GM21786 (cell line): ENCODE measurements at regions not wholly inside any gene's neighbourhood (a gene's known extent, or its start where the extent isn't known, plus 50 kb on each side); places are given as distances from the start of the nearest gene placed in this dataset.

Experiments used
- ATAC-seq: cut with Tn5 transposase; IDR thresholded peaks from one replicate; pipeline ENCODE4 v1.9.1; 2021; ENCODE audit not compliant: unreplicated experiment

GRCh38 chr4:182093431-182093831, 149.8 kb upstream of the TENM3 start:
- ATAC-seq, result no peak

- ATAC-seq, result no peak
These were observed 149.3 kb upstream of the TENM3 start for GRCh38 chr4:182093935-182094334.

- ATAC-seq, result no peak
These were observed 141.6 kb upstream of the TENM3 start for GRCh38 chr4:182101618-182102017.

GRCh38 chr4:182102576-182102975, 140.6 kb upstream of the TENM3 start:
- ATAC-seq, result no peak

GRCh38 chr4:182103614-182104319, 139.4 kb upstream of the TENM3 start:
- ATAC-seq, result no peak

- ATAC-seq, result no peak
These were observed 137.8 kb upstream of the TENM3 start for GRCh38 chr4:182105416-182105815.

GRCh38 chr4:182107931-182108330, 135.3 kb upstream of the TENM3 start:
- ATAC-seq, result no peak

- ATAC-seq, result no peak
These were observed 131.6 kb upstream of the TENM3 start for GRCh38 chr4:182111586-182111985.

- no peak for ATAC-seq
These were observed 129.4 kb upstream of the TENM3 start for GRCh38 chr4:182113779-182114178.

- no peak for ATAC-seq
These were observed 118.8 kb upstream of the TENM3 start for GRCh38 chr4:182124359-182124758.

- ATAC-seq, result no peak
These were observed 117.1 kb upstream of the TENM3 start for GRCh38 chr4:182126096-182126495.

- ATAC-seq, result no peak
These were observed 116.6 kb upstream of the TENM3 start for GRCh38 chr4:182126603-182127002.

GRCh38 chr4:182133033-182133432, 110.2 kb upstream of the TENM3 start:
- no peak for ATAC-seq

GRCh38 chr4:182134261-182134660, 108.9 kb upstream of the TENM3 start:
- no peak for ATAC-seq

- ATAC-seq, result no peak
These were observed 107.0 kb upstream of the TENM3 start for GRCh38 chr4:182136201-182136600.

- no peak for ATAC-seq
These were observed 105.9 kb upstream of the TENM3 start for GRCh38 chr4:182137343-182137742.

GRCh38 chr4:182139491-182139890, 103.7 kb upstream of the TENM3 start:
- no peak for ATAC-seq

GRCh38 chr4:182140547-182140946, 102.7 kb upstream of the TENM3 start:
- no peak for ATAC-seq

- no peak for ATAC-seq
These were observed 102.1 kb upstream of the TENM3 start for GRCh38 chr4:182141061-182141460.

- no peak for ATAC-seq
These were observed 100.8 kb upstream of the TENM3 start for GRCh38 chr4:182142176-182143085.

GRCh38 chr4:182143086-182143821, 99.9 kb upstream of the TENM3 start:
- no peak for ATAC-seq
